Activated CD4-positive, alpha-beta T cell treated with anti-CD3 and anti-CD28 coated beads, Interleukin-2, amount 10 ng/mL, durations not matched to agents 7 days and 5 days (primary cell): ENCODE measurements at regions not wholly inside any gene's neighbourhood (a gene's known extent, or its start where the extent isn't known, plus 50 kb on each side); places are given as distances from the start of the nearest gene placed in this dataset.

Experiments
- CTCF ChIA-PET: fragments of 350-600 bp; sonication (Branson Sonifier 250); formaldehyde crosslinking; loops from one replicate; lab custom pipeline; 2021; ENCODE audit warnings: antibody characterized with exemption; lab: Charles Lee
- POLR2A ChIA-PET: fragments of 350-600 bp; sonication (Branson Sonifier 250); formaldehyde crosslinking; loops from one replicate; lab custom pipeline; 2021; ENCODE audit warnings: antibody characterized with exemption; lab: Charles Lee
- DNase-seq: peaks from one replicate; pipeline ENCODE4 v3.0.0-alpha.2; 2020
- H3K27ac Mint-ChIP-seq: one replicate; pipeline ENCODE4 v1.8.0; 2021; ENCODE audit warnings: mild to moderate bottlenecking, moderate library complexity, mixed read lengths
- H3K27me3 Mint-ChIP-seq: one replicate; pipeline ENCODE4 v1.8.0; 2021; ENCODE audit warnings: mixed read lengths
- H3K36me3 Mint-ChIP-seq: one replicate; pipeline ENCODE4 v1.8.0; 2021; ENCODE audit warnings: low read depth, mixed read lengths
- H3K4me1 Mint-ChIP-seq: one replicate; pipeline ENCODE4 v1.8.0; 2021; ENCODE audit warnings: mixed read lengths
- H3K4me3 Mint-ChIP-seq: one replicate; pipeline ENCODE4 v1.8.0; 2021; ENCODE audit warnings: mild to moderate bottlenecking, moderate library complexity, mixed read lengths
- H3K9me3 Mint-ChIP-seq: one replicate; pipeline ENCODE4 v1.8.0; 2021; ENCODE audit warnings: mixed read lengths

DNA sequence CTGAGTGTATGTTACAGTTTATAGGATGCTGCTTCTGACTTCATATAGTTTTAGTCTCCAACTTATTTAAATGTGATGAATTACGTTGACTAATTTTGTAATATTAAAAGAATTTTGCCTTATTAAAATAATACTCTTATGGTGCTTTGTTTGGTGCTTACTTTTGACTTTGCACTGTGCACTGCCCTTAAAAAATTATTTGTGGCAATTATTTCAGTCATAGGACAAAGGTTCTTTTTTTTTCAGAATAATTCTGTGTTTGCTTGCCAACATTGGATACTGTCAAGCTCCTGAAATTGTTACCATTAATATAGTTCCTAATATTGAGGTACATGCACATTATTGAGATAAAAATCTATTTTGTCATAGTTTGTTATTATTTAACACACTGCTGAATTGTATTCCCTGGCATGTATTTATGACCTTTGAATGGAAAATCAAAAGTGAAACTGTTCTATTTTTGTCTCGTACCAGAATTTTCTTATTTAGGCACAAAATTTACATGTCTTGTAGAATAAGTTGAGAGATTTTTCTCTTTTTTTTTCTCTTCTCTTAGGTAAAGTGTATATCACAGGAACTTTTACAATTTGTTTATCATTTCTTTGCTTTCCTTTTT, 572.8 kb upstream of the KLHL29 start:
- no peak for DNase-seq
- ChIA-PET POLR2A (no interaction called here), CTCF (no interaction called here)
- Mint-ChIP-seq H3K4me3 (no peak overlapping the region), H3K9me3 (no peaks in the 10 kb centered on the region), H3K27me3 (no peaks in the 10 kb centered on the region), H3K36me3 (no peaks in the 10 kb centered on the region), H3K27ac (no peak overlapping the region), H3K4me1 (no peaks in the 10 kb centered on the region)

DNA sequence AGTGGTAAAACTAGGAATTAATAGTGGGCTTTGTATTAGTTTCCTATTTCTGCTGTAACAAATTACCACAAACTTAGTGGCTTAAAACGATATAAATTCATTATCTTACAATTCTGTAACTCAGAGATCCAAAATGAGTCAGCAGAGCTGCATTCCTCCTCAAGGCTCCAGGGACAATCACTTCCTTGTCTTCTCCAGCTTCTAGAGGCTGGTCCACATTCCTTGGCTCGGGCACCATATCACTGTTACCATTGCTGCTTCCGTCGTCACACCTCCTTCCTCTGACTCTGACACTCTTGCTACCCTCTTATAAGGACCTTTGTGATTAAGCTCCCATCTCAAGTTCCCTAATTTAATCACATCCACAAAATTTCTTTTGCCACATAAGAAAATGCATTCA, 567.8 kb upstream of the KLHL29 start:
- CTCF ChIA-PET, result no interaction called here

DNA sequence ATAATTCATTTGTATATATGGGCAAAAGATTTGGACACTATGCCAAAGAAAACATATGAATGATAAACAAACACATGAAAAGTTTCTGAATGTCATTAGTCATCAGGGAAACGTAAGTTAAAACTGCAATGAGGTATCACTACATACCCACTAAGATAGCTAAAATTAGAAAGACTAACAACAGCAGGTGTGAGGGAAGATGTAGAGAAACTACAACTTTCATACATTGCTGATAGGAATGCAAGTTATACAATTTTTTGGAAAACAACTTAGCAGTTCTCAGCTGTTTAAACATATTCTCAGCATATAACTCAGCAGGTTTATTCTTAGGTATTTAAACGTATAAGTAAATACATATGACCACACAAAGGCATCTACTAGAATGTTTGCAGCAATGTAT, 563.5 kb upstream of the KLHL29 start:
- Mint-ChIP-seq H3K4me3 (no peak overlapping the region), H3K36me3 (no peaks in the 10 kb centered on the region), H3K27me3 (no peaks in the 10 kb centered on the region), H3K4me1 (no peaks in the 10 kb centered on the region), H3K27ac (no peak overlapping the region), H3K9me3 (no peaks in the 10 kb centered on the region)
- POLR2A ChIA-PET, result no interaction called here
- no peak for DNase-seq
- CTCF ChIA-PET, result no interaction called here

More for the DNA sequence above, 567.8 kb upstream of the KLHL29 start:
- Mint-ChIP-seq H3K4me1 (no peaks in the 10 kb centered on the region), H3K27me3 (no peaks in the 10 kb centered on the region), H3K9me3 (no peaks in the 10 kb centered on the region), H3K27ac (no peak overlapping the region), H3K36me3 (no peaks in the 10 kb centered on the region), H3K4me3 (no peak overlapping the region)
- POLR2A ChIA-PET, result no interaction called here
- no peak for DNase-seq

DNA sequence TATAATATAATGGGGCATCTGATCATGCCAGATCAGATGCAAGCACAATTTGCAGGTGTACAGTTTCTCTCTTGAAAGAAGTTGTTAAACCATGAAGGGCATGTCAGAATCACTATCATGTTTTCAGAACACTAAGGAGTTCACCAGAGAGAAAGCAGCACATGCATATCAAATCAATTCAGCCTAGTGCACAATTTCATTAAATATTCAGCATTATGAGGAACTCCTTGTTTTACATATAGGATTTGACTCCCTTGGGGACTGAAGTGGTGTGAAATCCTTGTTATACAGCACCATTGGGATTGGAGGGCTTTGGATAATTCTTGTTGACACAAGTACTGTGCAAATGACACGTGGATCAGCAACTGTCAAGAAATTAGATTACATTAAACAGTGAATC, 562.1 kb upstream of the KLHL29 start:
- Mint-ChIP-seq H3K36me3 (no peaks in the 10 kb centered on the region), H3K4me1 (no peaks in the 10 kb centered on the region), H3K27ac (no peak overlapping the region), H3K4me3 (no peak overlapping the region), H3K9me3 (no peaks in the 10 kb centered on the region), H3K27me3 (no peaks in the 10 kb centered on the region)
- ChIA-PET POLR2A (no interaction called here), CTCF (no interaction called here)
- DNase-seq, result no peak

DNA sequence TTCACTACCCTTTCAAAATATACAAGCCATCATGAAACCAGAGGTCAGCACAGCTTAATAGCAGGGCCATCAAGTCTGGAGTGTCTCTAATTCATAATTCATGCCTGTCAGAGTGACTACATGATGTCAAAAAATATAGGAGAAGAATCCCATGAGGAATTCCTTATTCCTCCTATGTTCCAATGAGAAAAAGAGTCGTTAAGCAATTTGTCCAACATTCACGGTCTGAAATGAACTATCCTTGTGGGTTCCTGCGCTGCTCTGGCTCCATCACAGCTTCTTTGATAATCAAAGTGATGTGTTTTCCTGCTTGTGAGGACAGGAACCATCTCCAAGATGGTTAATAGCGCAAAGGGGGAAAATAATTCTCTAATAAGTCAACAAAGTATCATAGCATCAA, 560.4 kb upstream of the KLHL29 start:
- H3K4me3 Mint-ChIP-seq, result no peak overlapping the region
- H3K27ac Mint-ChIP-seq, result no peak overlapping the region
- peaks cover under 1% of the 10 kb centered on the region for H3K9me3 Mint-ChIP-seq
- H3K27me3 Mint-ChIP-seq, result no peaks in the 10 kb centered on the region
- no peaks in the 10 kb centered on the region for H3K36me3 Mint-ChIP-seq
- ChIA-PET POLR2A (no interaction called here), CTCF (no interaction called here)
- DNase-seq, result no peak
- no peaks in the 10 kb centered on the region for H3K4me1 Mint-ChIP-seq

DNA sequence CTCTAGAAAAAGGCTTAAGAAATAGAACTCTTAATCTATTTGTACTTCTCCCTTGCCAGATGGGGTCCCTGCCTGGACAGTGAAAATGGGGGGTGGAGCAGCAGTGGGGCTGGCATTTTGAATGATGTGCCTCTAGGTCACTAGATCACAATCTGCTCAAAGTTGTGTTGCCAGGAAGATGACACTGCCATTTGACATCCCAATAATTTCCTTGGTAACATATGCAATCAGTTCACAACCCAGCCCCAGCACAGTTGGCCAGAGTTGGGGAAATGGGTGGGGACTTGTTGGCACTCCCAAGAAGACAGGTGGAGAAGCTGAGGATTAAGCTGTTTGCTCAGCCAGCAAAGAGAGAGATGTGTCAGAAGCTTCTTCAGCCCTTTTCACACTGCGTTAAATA, 558.3 kb upstream of the KLHL29 start:
- peaks cover 2% of the 10 kb centered on the region for H3K9me3 Mint-ChIP-seq
- H3K4me1 Mint-ChIP-seq, result no peaks in the 10 kb centered on the region
- H3K27me3 Mint-ChIP-seq, result no peaks in the 10 kb centered on the region
- no peaks in the 10 kb centered on the region for H3K36me3 Mint-ChIP-seq
- POLR2A ChIA-PET, result no interaction called here
- DNase-seq, result no peak
- no peak overlapping the region for H3K4me3 Mint-ChIP-seq
- H3K27ac Mint-ChIP-seq, result no peak overlapping the region
- CTCF ChIA-PET, result no interaction called here

DNA sequence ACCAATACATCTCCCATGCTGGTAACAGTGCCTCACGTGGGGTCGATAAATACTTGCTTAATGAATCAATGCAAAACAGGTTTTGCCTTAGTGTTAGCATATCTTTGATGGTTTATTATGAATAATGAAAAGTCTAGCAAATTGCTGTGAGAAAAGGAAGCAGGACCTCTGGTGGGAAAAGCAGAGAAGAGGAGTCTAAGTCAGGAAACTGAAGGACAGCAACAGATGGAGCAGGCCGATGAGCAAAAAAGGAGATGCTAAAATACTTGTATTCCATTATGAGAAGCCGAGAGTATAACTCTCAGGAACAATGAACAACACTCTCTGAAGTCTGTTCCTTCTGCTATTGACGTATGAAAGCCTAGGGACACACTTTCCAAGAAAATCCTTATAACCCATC, 555.2 kb upstream of the KLHL29 start:
- POLR2A ChIA-PET, result no interaction called here
- Mint-ChIP-seq H3K27ac (no peak overlapping the region), H3K36me3 (no peaks in the 10 kb centered on the region), H3K27me3 (no peaks in the 10 kb centered on the region), H3K4me3 (no peak overlapping the region), H3K4me1 (no peaks in the 10 kb centered on the region), H3K9me3 (peaks cover 2% of the 10 kb centered on the region)
- CTCF ChIA-PET, result no interaction called here
- DNase-seq, result no peak

DNA sequence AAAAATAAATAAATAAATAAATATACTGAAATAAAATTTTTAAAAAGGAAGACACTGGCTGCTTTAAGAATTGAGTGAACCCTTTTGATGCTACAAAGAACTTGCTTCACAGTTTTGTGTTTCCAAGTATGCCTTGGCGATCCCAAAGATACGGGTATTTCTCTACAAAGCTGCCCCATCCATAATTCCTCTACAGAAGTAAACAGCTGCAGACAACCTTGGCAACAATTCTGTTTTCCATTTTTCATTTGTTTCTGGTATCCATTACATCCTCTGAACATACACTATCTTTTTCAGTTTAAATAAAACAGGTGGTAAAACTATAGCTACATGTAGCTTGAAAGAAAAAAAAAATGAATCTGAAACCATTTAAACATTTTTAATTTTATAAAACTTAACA, 552.8 kb upstream of the KLHL29 start:
- no peak overlapping the region for H3K27ac Mint-ChIP-seq
- H3K36me3 Mint-ChIP-seq, result no peaks in the 10 kb centered on the region
- POLR2A ChIA-PET, result no interaction called here

DNA sequence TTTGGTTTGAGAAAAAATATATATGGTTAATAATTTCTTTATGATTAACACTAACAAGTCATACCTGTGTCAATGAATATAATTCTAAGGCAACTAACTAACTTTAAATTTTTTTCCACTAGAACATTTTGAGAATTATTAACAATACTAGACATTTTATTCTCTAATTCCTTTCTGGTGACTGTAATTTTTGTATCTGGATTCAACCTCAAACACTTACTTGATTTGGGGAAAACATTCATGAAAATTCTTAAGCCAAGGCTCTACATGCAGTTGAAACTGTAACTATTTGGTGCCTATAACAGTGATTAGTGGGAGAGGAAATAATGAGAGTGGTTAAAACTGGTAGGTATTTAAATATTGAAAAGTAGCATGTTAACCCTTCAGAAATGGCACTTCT, 546.5 kb upstream of the KLHL29 start:
- no peaks in the 10 kb centered on the region for H3K9me3 Mint-ChIP-seq
- POLR2A ChIA-PET, result no interaction called here
- no peaks in the 10 kb centered on the region for H3K27me3 Mint-ChIP-seq
- no peak for DNase-seq
- CTCF ChIA-PET, result no interaction called here
- no peak overlapping the region for H3K4me3 Mint-ChIP-seq
- no peaks in the 10 kb centered on the region for H3K36me3 Mint-ChIP-seq
- H3K27ac Mint-ChIP-seq, result no peak overlapping the region
- no peaks in the 10 kb centered on the region for H3K4me1 Mint-ChIP-seq

More for the DNA sequence above, 552.8 kb upstream of the KLHL29 start:
- no peaks in the 10 kb centered on the region for H3K4me1 Mint-ChIP-seq
- DNase-seq, result no peak
- H3K4me3 Mint-ChIP-seq, result no peak overlapping the region
- H3K27me3 Mint-ChIP-seq, result no peaks in the 10 kb centered on the region
- CTCF ChIA-PET, result no interaction called here
- H3K9me3 Mint-ChIP-seq, result peaks cover 2% of the 10 kb centered on the region

DNA sequence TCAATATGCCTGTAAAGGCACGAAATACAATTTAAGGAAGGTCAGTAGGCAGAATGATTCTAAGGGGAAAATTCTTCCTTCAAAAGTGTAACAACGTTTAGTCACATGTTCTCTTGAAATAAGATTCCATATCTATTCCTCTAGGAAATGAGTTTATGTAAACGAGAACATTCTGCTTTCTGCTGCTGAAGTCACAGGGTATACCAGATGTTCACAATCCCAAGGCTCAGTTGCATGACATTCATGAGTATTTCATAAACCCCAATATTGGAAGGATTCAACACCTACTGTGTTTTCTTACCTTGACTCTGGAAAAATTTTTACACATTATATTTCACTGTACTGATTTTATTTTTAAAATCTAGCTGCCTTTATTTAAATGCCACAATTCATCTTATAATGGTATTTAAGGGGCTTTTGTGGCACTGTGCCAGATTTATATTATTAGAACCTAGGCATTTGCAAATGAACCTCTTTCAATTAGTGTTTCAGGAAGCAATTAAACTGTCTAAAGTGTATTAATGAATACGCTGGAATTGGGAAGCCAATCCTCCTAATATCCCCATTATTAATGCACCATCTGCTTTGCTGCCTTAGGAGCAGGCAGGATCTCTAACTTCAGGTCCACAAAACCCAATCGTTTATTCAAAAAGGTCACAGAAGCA, 542.6 kb upstream of the KLHL29 start:
- no peak for DNase-seq
- no peak overlapping the region for H3K4me3 Mint-ChIP-seq
- CTCF ChIA-PET, result interaction anchor here (1.2 kb wide), 1 partner anchor 1879 kb away, joined by 3 read pairs; no protein-coding TSS in a partner anchor
- no peaks in the 10 kb centered on the region for H3K27me3 Mint-ChIP-seq
- no peaks in the 10 kb centered on the region for H3K4me1 Mint-ChIP-seq
- H3K9me3 Mint-ChIP-seq, result no peaks in the 10 kb centered on the region
- POLR2A ChIA-PET, result no interaction called here
- H3K27ac Mint-ChIP-seq, result no peak overlapping the region
- H3K36me3 Mint-ChIP-seq, result no peaks in the 10 kb centered on the region

DNA sequence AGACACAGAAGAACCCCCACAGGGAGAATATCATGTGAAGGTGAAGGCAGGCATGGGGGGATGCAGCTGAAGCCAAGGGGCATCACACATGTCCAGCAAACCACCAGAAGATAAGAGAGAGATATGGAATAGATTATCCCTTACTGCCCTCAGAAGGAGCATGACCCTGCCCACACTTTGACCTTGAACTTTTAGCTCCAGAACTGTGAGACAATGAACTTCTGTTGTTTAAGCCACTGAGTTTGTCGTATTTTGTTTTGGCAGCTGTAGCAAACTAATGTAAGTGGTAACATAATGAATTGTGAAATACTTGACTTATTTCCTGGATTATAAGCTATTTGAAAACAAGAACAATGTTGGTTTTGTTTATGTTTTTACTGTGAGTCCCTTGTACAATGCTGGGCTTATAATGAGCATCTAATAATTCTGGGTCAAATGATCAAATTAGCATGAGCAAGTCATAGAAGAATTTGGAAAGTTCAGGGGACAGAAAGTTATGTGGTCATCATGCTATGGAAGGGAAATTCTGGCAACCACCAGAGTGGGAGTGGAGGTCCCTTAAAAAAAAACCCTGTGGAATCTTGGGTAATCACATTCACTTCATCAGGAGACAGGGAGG, 541.0 kb upstream of the KLHL29 start:
- no peaks in the 10 kb centered on the region for H3K36me3 Mint-ChIP-seq
- no peaks in the 10 kb centered on the region for H3K27me3 Mint-ChIP-seq
- ChIA-PET CTCF (no interaction called here), POLR2A (no interaction called here)
- no peak overlapping the region for H3K27ac Mint-ChIP-seq
- no peaks in the 10 kb centered on the region for H3K9me3 Mint-ChIP-seq
- no peaks in the 10 kb centered on the region for H3K4me1 Mint-ChIP-seq
- no peak for DNase-seq
- H3K4me3 Mint-ChIP-seq, result no peak overlapping the region

DNA sequence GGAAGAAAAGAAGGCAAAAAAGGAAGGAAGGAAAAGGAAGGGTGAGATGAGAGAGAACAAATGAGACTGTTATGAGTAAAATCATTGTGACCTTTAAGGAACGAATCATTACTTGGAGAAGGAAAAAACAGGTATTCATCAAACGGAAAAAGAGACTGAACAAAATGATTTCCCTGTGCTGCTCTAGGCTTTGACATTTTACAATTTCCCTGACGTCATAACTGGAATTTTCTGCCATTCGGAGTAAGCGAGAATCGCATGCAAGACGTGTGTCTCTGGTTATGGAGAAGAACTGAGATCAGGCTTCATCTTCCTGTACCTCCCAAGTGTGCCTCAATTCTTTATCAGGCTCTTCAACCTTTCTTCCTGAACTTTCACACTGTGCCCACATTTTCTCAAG, 534.7 kb upstream of the KLHL29 start:
- Mint-ChIP-seq H3K9me3 (no peaks in the 10 kb centered on the region), H3K4me3 (no peak overlapping the region), H3K27ac (no peak overlapping the region), H3K36me3 (no peaks in the 10 kb centered on the region), H3K27me3 (no peaks in the 10 kb centered on the region), H3K4me1 (no peaks in the 10 kb centered on the region)
- ChIA-PET CTCF (no interaction called here), POLR2A (no interaction called here)
- DNase-seq, result no peak

DNA sequence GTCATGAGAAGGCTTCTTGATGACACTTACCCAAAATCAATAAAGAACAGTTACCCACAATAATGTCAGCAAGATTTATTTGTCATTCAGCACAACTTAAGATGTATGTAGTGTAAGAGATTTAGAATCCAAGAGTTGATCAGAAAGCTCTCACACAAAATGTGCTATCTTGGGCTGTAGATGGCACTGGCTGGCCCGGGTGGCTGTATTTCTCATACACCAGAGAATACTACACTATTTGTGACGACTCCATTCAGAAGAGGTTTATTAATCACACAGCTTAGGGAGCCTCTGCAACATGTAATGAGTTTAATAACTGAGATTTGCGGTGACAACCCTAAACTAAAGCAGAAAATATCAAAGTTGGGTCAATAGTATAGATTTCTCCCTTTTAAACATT, 530.4 kb upstream of the KLHL29 start:
- POLR2A ChIA-PET, result no interaction called here
- Mint-ChIP-seq H3K4me3 (no peak overlapping the region), H3K27me3 (no peaks in the 10 kb centered on the region)

DNA sequence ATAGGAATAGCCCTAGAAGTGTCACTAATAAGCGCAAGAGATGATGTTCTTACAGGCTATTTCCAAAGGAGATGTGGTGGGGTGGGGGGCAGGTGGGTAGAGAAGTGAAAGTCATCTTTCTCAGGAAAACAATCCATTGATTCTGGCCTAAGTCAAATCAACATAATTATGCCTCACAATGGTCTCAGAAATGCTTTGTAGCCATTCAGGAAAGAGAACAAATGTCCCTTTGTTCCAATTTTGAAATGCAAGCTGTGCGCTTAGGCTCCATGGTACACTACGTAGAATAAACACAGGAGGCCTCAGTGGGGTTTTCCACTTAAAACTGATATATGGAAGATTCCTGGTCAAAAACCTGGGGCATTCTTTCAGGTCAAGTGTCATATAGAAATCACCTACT, 529.9 kb upstream of the KLHL29 start:
- no peaks in the 10 kb centered on the region for H3K9me3 Mint-ChIP-seq
- CTCF ChIA-PET, result no interaction called here
- H3K4me1 Mint-ChIP-seq, result no peaks in the 10 kb centered on the region
- no peak for DNase-seq
- no peak overlapping the region for H3K27ac Mint-ChIP-seq
- H3K36me3 Mint-ChIP-seq, result no peaks in the 10 kb centered on the region
- POLR2A ChIA-PET, result no interaction called here
- H3K4me3 Mint-ChIP-seq, result no peak overlapping the region
- H3K27me3 Mint-ChIP-seq, result no peaks in the 10 kb centered on the region

More for the DNA sequence above, 530.4 kb upstream of the KLHL29 start:
- no peak for DNase-seq
- Mint-ChIP-seq H3K36me3 (no peaks in the 10 kb centered on the region), H3K4me1 (no peaks in the 10 kb centered on the region), H3K27ac (no peak overlapping the region), H3K9me3 (no peaks in the 10 kb centered on the region)
- CTCF ChIA-PET, result no interaction called here
